NCI-H2107 (cell line): ENCODE measurements at regions not wholly inside any gene's neighbourhood (a gene's known extent, or its start where the extent isn't known, plus 50 kb on each side); places are given as distances from the start of the nearest gene placed in this dataset.

Experiments
- DNase-seq: peaks from one replicate; lab custom pipeline; 2025; lab: John Stamatoyannopoulos, UW

DNA sequence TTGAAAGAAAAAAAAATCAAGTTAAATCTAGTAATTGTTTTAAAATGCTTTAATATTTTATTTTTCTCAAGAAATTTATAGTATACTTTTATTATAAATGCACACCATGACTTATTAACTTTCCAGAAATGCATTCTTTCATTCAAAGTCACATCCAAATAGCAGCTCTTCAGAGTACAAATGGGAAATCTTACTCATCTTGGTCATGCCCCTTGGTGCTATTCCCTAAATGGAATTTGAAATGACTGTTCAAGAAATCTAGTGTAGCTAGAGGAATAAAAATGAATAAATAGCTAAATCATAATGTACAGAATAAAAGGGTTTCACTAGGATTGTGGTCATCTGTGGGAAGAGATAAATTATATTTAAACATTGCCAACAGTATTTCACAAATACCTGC lies 1139.7 kb downstream of the PCDH18 start:
- DNase-seq: no peak

DNA sequence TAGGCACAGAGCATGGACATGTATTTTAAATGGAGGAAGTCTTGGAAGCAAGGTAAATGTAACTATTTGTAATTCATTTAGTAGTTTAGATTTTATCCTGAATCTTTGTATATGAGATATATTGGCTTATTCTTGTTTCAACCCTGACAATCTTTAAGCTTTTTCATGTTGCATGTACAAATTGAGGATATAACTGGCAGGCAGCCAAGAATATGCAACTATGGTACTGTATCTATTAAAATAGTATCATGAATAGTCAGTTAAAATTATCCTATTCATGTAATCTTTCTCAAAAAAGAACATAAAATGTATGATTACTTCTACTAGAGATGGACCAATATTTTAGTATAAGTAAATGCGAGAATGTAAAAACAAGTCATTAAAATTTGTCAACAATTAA lies 1141.5 kb downstream of the PCDH18 start:
- no peak for DNase-seq

DNA sequence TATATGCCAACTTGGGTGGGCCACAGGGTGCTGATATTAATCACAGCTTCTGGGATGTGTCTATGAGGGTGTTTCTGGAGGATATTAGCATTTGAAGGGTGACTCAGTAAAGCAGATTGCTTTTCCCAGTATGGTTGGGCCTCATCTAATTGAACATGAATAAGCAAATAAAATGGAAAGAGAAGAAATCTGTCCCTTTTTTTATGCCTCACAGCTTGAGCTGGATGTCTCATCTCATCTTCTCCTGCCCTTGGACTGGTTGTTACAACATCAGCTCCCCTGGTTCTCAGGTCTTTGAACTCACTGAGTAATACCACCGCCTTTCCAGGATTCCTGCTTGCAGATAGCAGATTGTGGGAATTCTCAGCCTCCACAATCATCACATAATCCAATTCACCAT lies 1149.2 kb downstream of the PCDH18 start:
- DNase-seq: no peak

DNA sequence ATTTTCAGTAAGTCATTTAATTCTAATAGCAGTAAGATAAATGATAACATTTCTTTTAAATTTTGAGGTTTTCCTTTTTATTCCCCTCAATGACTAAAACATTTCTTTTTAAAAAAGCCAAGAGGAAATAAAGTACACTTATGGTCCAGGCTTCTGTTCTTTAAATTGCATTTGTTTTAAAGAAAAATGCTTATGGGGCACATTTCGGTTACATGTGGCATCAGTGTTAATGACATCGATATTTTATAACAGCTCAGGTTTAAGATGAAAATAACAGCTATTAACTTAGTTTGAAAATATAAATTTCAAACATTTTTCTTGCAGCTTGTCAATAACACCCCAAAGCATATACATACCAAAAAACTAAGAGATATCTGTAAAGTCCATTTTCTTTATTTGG lies 1161.1 kb downstream of the PCDH18 start:
- no peak for DNase-seq

DNA sequence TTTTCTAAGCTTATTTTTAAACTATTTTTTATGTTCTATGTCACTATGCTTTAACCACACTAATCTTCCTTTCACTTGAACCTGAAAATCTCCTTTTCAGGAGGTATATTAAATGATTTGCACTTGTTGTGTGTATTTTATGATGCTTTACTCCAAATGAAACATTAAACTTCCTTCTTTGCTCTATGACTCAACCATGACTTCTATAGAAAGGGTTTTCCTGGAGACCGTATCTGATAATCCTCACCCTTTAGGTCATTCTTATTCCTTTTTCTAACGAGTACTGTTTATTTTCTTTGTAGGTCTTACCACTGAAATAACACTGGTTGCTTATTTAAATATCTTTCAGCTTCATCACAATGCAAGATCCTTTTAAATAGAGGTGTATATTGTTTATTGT lies 1163.2 kb downstream of the PCDH18 start:
- no peak for DNase-seq

DNA sequence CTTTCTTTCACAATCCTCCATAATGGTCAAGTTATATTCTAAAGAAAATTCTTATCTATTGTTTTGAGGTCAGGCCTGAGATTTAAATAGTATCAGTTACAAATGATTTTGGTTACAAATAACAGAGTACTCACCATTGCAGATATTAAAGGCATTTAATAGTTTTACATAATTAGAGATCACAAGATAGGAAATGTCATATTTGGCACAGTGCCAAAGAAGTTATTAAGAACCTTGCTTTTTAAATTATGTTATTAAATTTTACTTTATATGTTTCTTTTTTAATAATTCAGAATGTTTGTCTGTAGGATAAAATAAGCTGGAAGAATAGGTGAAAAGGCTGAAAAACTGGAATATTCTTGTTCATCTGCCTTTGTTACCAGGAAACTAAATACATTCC lies 1174.7 kb downstream of the PCDH18 start:
- DNase-seq: no peak

DNA sequence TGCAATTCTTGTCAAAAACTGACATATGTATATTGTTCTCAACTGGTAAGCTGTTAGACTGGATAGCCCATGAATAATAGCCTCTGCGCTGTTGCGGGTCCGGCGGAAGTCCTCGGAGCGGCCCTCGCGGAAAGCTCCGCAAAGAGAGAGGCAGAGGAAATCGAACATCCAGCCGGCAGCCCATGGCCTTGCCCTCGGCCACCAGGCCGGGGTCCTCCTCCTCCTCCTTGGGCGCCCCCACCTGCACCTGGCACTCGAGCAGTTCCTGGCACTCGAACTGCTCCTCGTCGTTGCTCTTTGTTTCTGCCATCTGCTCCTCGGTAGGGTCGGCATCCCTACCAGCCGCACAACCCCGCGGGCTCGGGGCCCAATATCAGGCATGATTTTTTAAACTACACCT lies 1176.3 kb downstream of the PCDH18 start:
- DNase-seq: no peak

DNA sequence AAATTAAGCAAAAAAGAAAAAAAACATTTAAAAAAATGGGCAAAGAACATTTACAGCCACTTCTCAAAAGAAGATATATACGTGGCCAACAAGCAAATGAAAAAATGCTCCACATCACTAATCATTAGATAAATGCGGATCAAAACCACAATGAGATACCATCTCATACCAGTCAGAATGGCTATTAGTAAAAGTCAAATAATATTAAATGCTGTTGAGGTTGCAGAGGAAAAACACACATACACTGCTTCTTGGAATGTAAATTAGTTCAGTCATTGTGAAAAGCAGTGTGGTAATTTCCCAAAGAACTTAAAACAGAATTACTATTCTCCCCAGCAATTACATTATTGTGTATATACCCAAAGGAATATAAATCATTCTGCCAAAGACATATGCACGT lies 1189.0 kb downstream of the PCDH18 start:
- DNase-seq: no peak

DNA sequence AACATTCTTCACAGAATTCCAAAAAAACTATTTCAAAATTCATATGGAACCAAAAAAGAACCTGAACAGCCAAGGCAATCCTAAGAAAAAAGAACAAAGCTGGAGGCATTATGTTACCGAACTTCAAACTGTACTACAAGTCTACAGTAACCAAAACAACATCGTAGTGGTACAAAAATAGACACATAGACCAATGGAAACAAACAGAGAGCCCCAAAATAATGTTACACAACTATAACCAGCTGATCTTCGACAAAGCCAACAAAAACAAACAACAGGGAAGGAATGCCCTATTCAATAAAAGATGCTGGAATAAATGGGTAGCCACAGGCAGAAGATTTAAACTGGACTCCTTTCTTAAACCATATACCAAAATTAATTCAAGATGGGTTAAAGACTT lies 1189.6 kb downstream of the PCDH18 start:
- no peak for DNase-seq

DNA sequence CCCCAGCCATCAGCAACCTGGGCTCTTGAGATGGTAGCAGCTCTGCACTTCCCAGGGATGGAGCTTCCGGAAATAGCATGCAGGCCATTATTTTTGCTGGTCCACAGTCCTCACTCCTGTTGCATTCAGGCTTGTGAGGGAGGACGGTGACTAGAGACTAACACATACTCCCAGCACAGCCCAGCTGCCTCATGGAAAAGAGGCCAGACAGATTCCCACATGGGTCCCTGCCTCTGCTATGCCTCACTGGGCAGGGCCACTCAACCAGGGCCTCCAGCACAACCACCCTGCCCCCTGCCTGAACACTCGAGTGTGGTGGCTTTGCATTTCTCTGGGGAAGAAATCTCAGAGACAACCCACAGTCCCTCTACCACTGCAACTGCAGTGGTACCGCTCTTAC lies 1195.1 kb downstream of the PCDH18 start:
- no peak for DNase-seq

DNA sequence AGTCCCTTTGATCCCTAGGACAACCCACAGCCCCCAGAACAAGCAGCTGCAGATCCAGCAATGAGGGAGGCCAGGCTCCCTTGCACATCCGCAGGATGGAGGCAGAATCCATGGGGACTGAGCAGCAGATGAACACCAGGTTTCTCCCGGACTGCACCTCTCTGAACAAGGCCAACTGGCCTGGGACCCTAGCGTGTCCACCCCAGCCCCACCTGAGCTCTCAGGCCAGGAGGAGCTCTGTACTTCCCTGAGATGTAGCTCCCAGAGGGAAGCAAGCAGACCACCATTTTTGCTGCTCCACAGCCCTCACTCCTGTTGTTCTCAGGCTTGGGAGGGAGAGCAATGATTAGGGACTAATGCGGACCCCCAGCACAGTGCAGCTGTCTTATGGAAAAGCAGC lies 1195.8 kb downstream of the PCDH18 start:
- no peak for DNase-seq

DNA sequence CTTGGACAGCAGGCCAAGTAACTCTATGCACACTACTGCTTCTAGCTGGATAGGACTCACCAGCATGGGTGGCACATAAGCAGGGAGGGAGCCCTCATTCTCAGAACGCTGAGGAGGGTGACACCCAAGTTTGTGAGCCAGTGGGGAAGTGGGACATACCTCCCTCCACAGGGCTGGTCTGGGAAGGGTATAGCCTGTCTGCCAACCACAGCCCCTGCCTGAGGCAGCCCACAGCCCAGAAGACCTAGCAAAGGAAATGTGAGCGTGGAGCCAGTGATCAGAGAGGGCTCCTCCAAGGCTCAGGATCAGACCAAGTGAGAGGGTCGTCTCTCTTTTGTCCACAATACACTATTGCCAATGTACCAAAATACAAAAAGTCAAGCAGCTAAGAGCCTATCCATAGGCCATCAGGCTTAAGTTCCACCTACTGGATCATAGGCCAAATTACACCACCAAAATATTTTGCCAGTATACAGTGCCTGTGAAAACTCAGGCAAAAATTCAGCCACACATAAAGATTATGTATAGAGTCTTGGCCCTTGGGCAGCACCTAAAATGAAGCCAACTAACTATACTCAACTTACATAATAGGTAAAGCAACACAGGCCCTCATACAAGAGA lies 1203.1 kb downstream of the PCDH18 start:
- DNase-seq: no peak

DNA sequence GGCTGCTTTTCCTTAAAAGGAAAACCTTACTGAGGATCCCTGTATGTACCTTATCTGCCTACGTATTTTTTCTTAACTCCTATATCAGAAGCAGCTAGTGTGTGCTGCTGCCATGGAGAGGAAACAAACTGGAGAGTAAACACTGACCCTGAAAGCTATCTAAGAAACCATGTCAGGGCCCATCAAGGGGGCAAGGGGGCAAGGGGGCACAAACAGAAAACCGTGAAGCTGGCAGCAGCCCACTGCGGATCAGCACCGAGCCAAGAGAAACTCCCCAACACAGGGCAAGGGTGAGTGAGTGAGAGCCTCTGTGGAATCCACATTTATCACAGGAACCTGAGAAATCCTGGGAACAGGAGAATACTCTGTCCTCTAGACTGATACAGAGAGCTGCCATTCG lies 1204.2 kb downstream of the PCDH18 start:
- no peak for DNase-seq

DNA sequence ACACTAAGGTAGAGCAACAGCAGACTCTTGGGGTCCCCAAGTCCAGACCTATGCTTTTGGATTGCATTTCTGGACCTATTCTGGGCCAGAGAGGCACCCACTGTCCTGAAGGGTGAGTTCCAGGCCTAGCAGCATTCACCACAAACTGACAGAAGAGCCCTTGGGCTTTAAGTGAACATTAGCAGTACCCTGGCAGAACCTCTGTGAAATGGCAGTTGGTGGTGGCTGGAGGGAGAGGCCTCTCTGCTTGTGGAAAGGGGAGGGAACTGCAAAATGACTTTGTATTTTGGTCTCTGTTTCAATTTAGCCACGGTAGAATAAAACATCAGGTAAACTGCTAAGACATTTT lies 1211.9 kb downstream of the PCDH18 start:
- DNase-seq: no peak

DNA sequence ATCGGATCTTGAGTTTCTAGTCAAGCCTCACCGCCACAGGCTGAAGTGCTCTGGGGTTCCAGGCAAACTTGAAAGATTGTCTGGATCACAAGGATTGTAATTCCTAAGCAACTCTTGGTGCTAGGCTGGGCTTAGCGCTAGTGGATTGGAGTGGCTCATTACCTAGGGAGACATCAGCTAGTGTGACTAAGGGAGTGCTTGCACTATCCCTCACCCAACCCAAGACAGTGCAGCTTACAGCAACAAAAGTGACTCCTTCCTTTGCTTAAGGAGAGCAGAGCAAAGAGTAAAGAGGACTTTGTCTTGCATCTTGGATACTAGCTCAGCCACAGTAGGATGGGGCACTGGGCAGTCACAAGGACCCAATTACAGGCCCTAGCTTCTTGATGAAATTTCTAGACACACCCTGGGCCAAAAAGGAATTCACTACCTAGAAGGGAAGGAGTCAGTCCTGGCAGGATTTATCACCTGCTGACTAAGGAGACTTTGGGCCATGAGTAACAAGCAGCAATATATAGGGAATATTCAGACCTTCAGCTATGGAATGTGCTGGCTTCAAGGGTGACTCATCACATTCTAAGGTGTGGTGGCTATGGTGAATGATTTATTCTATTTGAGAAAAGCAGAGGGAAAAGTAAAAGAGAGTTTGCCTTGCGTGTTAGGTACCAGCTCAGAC lies 1212.4 kb downstream of the PCDH18 start:
- DNase-seq: no peak

DNA sequence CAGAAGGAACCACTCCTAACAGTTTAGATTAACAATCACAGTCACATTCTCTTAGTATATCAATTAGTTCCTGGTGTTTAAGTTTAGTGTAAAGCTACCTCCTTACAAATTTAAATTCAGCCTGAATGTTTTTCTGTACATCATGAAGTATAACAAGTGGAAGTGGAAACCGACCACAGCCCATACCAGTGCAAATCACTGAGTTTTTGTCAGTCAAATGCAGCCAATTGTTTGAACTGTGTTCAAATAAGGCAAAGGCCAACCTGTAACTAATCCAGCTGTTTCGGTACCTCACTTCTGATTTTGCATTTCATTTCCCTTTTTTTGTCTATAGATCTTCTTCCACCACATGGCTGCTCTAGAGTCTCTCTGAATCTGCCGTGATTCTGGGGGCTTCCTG lies 1215.3 kb downstream of the PCDH18 start:
- DNase-seq: no peak

DNA sequence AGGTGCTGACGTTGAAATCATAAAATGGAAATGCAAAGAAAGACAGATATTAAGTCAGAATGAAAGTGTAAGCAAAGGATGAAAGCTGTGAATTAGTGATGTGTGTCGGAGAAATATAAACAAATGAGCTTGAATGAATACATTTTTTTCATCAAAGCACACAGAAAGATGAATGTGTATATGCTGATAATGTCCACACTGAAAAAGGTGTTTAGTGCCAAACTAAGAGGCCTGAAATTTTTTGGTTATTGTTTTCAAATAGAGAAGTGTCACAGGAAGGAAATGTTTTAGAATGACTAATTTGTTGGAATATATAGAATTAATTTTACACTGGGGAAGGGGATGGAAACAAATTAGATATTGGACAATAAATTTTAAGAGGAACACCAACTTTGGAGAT lies 1217.6 kb downstream of the PCDH18 start:
- DNase-seq: no peak

DNA sequence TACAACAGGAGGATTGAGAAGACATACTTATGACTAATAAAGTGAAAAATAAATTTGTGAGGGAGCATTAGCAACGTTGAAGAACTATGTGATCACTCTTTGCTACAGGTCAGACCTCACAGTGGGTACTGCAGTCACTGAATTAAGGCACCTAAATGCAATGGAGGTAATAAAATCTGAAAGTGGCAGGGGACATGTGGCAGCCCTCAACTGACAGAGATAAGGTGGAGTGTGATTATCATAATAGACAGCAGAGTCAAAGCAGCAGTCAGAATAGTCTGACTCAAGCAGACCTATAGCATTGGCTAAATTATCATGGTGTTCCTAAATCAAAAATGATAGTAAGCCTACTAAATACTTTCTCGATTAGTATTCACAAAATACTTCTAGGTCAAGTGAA lies 1220.5 kb downstream of the PCDH18 start:
- DNase-seq: no peak

DNA sequence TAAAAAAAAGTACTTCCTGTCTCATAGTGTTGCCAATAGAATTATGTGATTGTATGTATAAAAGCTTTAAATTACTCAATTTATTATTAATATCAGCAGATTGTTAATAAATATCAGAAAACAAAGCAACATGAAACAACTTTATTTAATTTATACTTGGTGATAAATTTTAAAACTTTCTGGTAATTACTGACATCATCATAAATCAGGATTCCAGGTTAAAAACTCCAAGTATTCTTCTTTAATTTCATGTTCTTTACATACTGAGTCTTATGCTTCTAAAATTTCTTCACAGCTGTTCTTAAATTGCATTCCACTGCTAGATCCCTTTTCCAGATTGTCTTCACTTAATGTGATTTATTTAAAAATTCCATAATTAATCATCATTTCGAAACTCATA lies 1224.5 kb downstream of the PCDH18 start:
- DNase-seq: no peak

DNA sequence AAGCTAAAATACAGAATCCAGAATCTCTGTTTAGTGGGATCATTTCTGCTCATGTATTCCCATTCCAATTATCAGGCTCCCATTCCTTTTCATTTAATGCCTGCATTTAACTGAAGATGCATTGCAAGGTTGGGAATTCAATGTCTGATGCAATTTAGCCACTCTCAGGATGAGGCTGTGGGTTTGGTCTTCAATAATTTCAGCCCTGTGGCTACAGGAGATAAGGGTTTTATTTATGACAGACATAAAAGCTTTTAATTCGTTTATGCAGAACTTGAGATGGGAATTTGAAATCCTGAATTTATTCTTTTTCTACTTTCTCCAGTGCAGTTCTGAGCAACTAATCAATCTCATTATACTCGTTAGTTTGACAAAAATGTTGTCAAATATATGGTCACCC lies 1225.9 kb downstream of the PCDH18 start:
- no peak for DNase-seq

DNA sequence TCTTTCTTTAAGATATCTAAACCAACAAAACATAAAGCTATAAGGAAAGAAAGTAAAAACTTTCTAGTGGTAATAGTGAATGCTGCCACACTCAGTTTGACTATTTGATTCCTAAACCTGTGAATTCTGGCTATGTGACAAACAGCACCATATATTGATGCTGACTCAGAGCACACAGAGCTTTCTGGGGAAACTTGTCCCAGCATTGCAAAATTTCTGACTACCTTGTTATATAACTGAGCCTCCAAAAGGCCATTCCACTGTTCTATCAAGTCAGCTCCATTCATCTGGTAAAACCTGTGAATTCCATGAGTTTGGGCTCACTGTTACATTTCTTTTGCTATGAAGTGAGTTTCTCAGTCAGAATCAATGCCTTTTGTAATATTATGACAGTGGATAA lies 1229.7 kb downstream of the PCDH18 start:
- DNase-seq: no peak

DNA sequence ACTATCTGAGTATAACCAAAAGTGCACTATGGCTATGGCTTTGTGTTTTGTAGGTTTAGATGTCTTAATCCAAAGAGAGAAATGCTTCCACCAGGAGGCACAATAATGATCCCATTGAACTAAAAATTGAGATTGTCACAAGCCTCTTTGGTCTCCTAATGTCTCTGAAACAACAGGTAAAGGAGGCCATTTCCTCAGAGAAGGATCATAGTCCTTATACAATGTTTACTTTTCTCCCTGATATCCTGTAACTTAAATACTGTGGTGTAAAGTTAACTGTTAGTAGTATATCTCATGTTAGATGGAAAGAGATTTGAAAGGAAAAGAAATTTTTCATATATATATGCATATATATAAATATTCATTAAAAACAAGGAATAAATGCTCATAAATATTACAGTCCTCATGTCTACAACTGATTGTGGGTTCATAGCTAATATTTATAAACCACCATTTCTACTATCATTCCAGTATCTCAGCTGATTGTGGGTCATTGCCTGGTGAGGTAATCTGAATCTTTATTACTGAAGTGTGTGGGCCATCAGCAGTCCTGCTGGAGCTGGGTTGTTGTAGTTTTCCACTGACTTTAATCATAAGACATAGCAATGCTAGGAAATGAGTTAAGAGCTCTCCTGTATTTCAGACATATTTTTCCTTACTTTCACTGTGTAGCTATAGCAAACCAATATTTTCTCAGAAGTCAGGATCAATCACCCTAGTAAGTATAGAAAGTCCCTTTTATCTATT lies 1230.4 kb downstream of the PCDH18 start:
- no peak for DNase-seq

DNA sequence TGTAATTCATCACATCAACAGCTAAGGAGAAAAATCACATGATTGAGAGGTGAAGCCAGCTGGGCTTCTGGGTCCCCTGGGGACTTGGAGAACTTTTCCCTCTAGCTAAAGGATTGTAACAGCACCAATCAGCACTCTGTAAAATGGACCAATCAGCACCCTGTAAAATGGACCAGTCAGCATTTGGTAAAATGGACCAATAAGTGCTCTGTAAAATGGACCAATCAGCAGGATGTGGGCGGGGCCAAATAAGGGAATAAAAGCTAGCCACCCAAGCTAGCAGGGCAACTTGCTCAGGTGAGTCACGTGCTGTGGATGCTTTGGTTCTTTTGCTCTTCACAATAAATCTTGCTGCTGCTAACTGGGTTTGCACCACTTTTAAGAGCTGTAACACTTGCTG lies 1248.3 kb downstream of the PCDH18 start:
- no peak for DNase-seq

DNA sequence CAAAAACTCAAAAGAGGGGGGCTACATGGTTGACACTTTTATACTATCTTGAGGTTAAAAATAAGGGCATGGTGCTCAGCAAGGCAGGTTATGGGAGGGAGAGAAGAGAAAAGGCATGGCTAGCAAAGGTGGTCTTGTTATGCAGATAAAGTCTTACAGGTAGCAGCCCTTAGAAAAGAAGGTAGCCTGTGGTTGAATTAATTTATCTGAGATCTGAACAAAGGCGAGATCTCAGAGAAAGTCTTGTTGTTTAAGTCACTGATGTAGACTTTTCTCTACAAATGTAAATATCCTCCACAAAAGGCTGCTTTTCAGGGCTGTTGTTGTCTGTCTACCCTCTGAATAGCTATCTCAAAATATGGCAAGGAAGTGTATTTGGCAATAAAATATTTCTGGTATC lies 1250.4 kb downstream of the PCDH18 start:
- no peak for DNase-seq
